ENCODE measurements at regions not wholly inside any gene's neighbourhood (a gene's known extent, or its start where the extent isn't known, plus 50 kb on each side); places are given as distances from the start of the nearest gene placed in this dataset.

DNA sequence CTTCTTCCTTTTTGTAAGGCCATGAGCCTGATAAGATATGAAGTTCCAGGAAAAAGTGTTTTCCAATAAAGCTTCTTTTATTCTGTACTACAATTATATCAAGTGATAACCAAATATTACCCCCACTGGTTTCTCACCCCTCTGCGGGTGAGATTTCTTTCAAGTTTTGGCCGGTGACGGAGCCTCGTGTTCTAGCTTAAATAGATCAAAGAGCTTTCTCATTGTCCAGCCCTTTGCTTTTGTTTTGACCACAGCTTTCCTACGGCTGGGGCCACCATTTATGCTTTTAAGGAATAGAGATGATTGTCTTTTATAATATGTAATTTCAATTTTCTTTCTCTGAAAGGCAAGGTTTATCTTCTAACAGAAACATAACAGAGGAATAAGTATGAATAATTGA, 196.7 kb upstream of the MTPN start:
- TF ChIP-seq CTCF (IDR thresholded peaks at IDR 0.05): no peak

DNA sequence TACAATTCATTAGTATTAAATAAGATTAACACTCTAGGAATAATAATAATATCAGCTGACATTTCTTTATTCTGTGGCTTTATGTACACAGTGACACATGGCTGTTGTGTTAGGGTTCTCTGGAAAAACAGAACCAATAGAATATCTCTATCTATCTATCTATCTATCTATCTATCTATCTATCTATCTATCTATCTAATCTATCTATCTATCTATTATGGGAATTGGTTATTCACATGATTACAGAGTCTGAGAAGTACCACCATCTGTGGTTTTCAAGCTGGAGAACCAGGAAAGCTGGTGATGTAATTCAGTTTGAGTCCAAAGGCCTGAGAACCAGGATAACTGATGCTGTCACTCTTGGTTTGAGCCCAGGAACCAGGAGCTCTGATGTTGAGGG, 194.1 kb upstream of the MTPN start:
- Histone ChIP-seq H3K36me3 (no peaks in the 10 kb centered on the region), H3K4me3 (no peak overlapping the region), H3K4me1 (no peaks in the 10 kb centered on the region), H3K27ac (no peak overlapping the region), H3K9me3 (no peaks in the 10 kb centered on the region), H3K27me3 (no peaks in the 10 kb centered on the region)
- DNase-seq (ENCODE audit: low spot score): no peak
- no peak for TF ChIP-seq CTCF (IDR thresholded peaks at IDR 0.05)

More for the DNA sequence above, 196.7 kb upstream of the MTPN start:
- no peak for DNase-seq (ENCODE audit: low spot score)
- Histone ChIP-seq H3K9me3 (no peaks in the 10 kb centered on the region), H3K36me3 (no peaks in the 10 kb centered on the region), H3K27me3 (no peaks in the 10 kb centered on the region), H3K27ac (no peak overlapping the region), H3K4me3 (no peak overlapping the region), H3K4me1 (no peaks in the 10 kb centered on the region)

DNA sequence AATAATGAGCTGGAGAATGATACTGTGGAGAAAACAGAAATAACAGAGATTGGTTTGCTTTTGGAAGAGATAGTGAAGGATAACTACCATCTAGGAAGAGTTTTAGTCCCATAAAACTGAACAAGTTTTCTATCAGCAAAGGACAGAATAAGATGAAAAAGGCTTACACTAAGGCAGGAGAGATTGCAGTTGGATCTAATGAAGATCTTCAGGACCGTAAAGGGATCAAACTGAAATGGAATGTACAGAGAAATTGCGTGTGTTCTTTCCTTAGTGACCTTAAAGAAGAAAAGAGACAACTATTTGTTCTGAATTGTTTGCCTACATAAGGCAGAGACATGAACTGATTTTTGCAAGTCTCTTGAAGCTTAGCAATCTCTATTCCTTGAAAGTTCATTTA, 191.7 kb upstream of the MTPN start:
- no peak overlapping the region for H3K4me3 ChIP-seq
- no peak for DNase-seq (ENCODE audit: low spot score)
- H3K27ac ChIP-seq: no peak overlapping the region
- no peaks in the 10 kb centered on the region for H3K9me3 ChIP-seq
- H3K4me1 ChIP-seq: no peaks in the 10 kb centered on the region
- no peaks in the 10 kb centered on the region for H3K27me3 ChIP-seq
- no peaks in the 10 kb centered on the region for H3K36me3 ChIP-seq
- no peak for TF ChIP-seq CTCF (IDR thresholded peaks at IDR 0.05)

- no peak overlapping the region for H3K27ac ChIP-seq
- no peak for TF ChIP-seq CTCF (IDR thresholded peaks at IDR 0.05)
- no peak overlapping the region for H3K4me3 ChIP-seq
- H3K27me3 ChIP-seq: no peaks in the 10 kb centered on the region
- no peaks in the 10 kb centered on the region for H3K9me3 ChIP-seq
- no peaks in the 10 kb centered on the region for H3K36me3 ChIP-seq
- H3K4me1 ChIP-seq: no peaks in the 10 kb centered on the region
- no peak for DNase-seq (ENCODE audit: low spot score)
Measured at GRCh38 chr7:136167991-136168390, 190.8 kb upstream of the MTPN start.

DNA sequence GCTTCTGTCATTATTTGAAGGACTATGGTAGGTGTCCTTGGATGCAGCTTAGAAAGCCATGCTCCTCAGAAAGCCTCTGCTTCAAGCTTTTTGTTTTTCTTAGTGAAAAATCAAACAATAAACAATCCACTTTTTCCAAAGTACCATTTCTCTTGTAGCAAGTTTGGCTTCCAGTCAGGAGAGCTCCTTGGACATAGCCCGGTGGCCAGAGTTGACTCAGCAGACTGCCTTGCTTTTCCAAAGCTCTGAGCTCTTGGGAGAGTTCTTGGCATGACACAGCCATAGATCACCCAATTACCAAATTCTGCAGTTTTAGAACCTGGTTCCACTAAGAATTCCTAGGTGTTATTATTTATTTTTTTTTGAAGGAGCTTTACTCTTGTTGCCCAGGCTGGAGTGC, 189.4 kb upstream of the MTPN start:
- no peak for DNase-seq (ENCODE audit: low spot score)
- no peak overlapping the region for H3K4me3 ChIP-seq
- no peaks in the 10 kb centered on the region for H3K27me3 ChIP-seq
- H3K4me1 ChIP-seq: no peaks in the 10 kb centered on the region
- H3K9me3 ChIP-seq: no peaks in the 10 kb centered on the region
- H3K36me3 ChIP-seq: no peaks in the 10 kb centered on the region
- no peak for TF ChIP-seq CTCF (IDR thresholded peaks at IDR 0.05)
- no peak overlapping the region for H3K27ac ChIP-seq

- no peak overlapping the region for H3K27ac ChIP-seq
- no peak for TF ChIP-seq CTCF (IDR thresholded peaks at IDR 0.05)
- H3K9me3 ChIP-seq: no peaks in the 10 kb centered on the region
- no peak overlapping the region for H3K4me3 ChIP-seq
- no peaks in the 10 kb centered on the region for H3K36me3 ChIP-seq
- H3K4me1 ChIP-seq: no peaks in the 10 kb centered on the region
- no peaks in the 10 kb centered on the region for H3K27me3 ChIP-seq
- DNase-seq (ENCODE audit: low spot score): no peak
Measured at GRCh38 chr7:136163340-136163801, 186.2 kb upstream of the MTPN start.
